OCI-LY1 (cell line): ENCODE measurements at regions not wholly inside any gene's neighbourhood (a gene's known extent, or its start where the extent isn't known, plus 50 kb on each side); places are given as distances from the start of the nearest gene placed in this dataset.

Experiments used
- EZH2 ChIP-seq: fragments of 200-600 bp; sonication (generic), shearing (Covaris generic); IDR thresholded peaks from 2 replicates; pipeline ENCODE4 v1.8.0; 2017; ENCODE audit warnings: borderline replicate concordance, mixed run types, mild to moderate bottlenecking, antibody characterized with exemption, low read length, moderate library complexity, mixed read lengths
- TF ChIP-seq, protein P1 (sequence below): fragments of 200-600 bp; sonication (generic), shearing (Covaris generic); IDR thresholded peaks from 2 replicates; pipeline ENCODE4 v1.5.1; 2017; ENCODE audit warnings: mild to moderate bottlenecking, antibody characterized with exemption, low read length, moderate library complexity, mixed read lengths

- TF ChIP-seq, protein P1, sequence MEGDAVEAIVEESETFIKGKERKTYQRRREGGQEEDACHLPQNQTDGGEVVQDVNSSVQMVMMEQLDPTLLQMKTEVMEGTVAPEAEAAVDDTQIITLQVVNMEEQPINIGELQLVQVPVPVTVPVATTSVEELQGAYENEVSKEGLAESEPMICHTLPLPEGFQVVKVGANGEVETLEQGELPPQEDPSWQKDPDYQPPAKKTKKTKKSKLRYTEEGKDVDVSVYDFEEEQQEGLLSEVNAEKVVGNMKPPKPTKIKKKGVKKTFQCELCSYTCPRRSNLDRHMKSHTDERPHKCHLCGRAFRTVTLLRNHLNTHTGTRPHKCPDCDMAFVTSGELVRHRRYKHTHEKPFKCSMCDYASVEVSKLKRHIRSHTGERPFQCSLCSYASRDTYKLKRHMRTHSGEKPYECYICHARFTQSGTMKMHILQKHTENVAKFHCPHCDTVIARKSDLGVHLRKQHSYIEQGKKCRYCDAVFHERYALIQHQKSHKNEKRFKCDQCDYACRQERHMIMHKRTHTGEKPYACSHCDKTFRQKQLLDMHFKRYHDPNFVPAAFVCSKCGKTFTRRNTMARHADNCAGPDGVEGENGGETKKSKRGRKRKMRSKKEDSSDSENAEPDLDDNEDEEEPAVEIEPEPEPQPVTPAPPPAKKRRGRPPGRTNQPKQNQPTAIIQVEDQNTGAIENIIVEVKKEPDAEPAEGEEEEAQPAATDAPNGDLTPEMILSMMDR, result no peak
- no peak for TF ChIP-seq EZH2
Measured at GRCh38 chr2:53438692-53439091, 328.9 kb upstream of the CHAC2 start.
